PC-9 (cell line): ENCODE measurements at regions not wholly inside any gene's neighbourhood (a gene's known extent, or its start where the extent isn't known, plus 50 kb on each side); places are given as distances from the start of the nearest gene placed in this dataset.

ENCODE experiments used
- BruUV-seq: library from RNA; stranded (reverse); fragments of 400-500 nt; replicated peaks from 2 replicates; lab custom pipeline; 2021; lab: Mats Ljungman, UMichigan
- CTCF ChIA-PET: fragments of 300-600 bp; sonication (Branson Sonifier 250); formaldehyde crosslinking; loops from one replicate; lab custom pipeline; 2022; ENCODE audit warnings: antibody characterized with exemption; lab: Charles Lee
- POLR2A ChIA-PET: fragments of 300-600 bp; sonication (Branson Sonifier 250); formaldehyde crosslinking; loops from one replicate; lab custom pipeline; 2022; ENCODE audit warnings: antibody characterized with exemption; ENCODE audit not compliant: unreplicated experiment; lab: Charles Lee
- DNase-seq, 2 experiments: peaks; one replicate each; pipeline versions ENCODE4 v3.0.0 to v3.0.0-alpha.2; 2015 to 2022; ENCODE audit warnings: mixed read lengths in 1 of 2
- H2AFZ ChIP-seq: fragments of 200-600 bp; sonication (generic); 2 replicates; pipeline ENCODE4 v1.8.1; 2017; ENCODE audit warnings: antibody characterized with exemption
- H3F3A ChIP-seq: fragments of 200-600 bp; sonication (generic); 2 replicates; pipeline ENCODE4 v1.8.1; 2017; ENCODE audit warnings: antibody characterized with exemption, mild to moderate bottlenecking, low read depth; ENCODE audit not compliant: insufficient read depth
- H3K27ac ChIP-seq: fragments of 200-600 bp; sonication (generic); 2 replicates; pipeline ENCODE4 v1.6.1; 2016; ENCODE audit warnings: mixed run types
- H3K27me3 ChIP-seq: fragments of 200-600 bp; sonication (generic); 2 replicates; pipeline ENCODE4 v1.6.1; 2016; ENCODE audit warnings: low read depth, mixed run types; ENCODE audit not compliant: insufficient read depth
- H3K36me3 ChIP-seq: fragments of 200-600 bp; sonication (generic); 2 replicates; pipeline ENCODE4 v1.6.1; 2016; ENCODE audit warnings: low read depth, mixed run types
- H3K4me1 ChIP-seq: fragments of 200-600 bp; sonication (generic); replicated peaks from 2 replicates; pipeline ENCODE4 v1.6.1; 2016; ENCODE audit warnings: mixed run types; ENCODE audit not compliant: insufficient read depth
- H3K4me2 ChIP-seq: fragments of 200-600 bp; sonication (generic); 2 replicates; pipeline ENCODE4 v1.6.1; 2017; ENCODE audit warnings: mixed run types
- H3K4me3 ChIP-seq: fragments of 200-600 bp; sonication (generic); 2 replicates; pipeline ENCODE4 v1.6.1; 2016; ENCODE audit warnings: mixed run types
- H3K79me2 ChIP-seq: fragments of 200-600 bp; sonication (generic); 2 replicates; pipeline ENCODE4 v1.6.1; 2017; ENCODE audit warnings: low read depth, mixed run types
- H3K9me2 ChIP-seq: fragments of 200-600 bp; sonication (generic); 2 replicates; pipeline ENCODE4 v1.8.1; 2017; ENCODE audit warnings: mild to moderate bottlenecking; ENCODE audit not compliant: insufficient read depth
- H3K9me3 ChIP-seq: fragments of 200-600 bp; sonication (generic); 2 replicates; pipeline ENCODE4 v1.8.1; 2016; ENCODE audit warnings: low read depth; ENCODE audit not compliant: insufficient read depth
- H4K20me1 ChIP-seq: fragments of 200-600 bp; sonication (generic); 2 replicates; pipeline ENCODE4 v1.8.1; 2017; ENCODE audit not compliant: insufficient read depth
- EZH2 ChIP-seq: fragments of 200-600 bp; sonication (generic); IDR thresholded peaks from 2 replicates; pipeline ENCODE4 v1.8.0; 2017; ENCODE audit warnings: antibody characterized with exemption, low read depth
- intact Hi-C: fragments of 100-400 bp; cut with micrococcal nuclease; formaldehyde crosslinking; loops from one replicate; pipeline ENCODE4 v1.10.0; 2022; ENCODE audit not compliant: unreplicated experiment
- TF ChIP-seq, protein P1 (sequence below): fragments of 200-600 bp; sonication (generic); conservative IDR thresholded peaks from 2 replicates; pipeline ENCODE4 v1.6.1; 2017; ENCODE audit warnings: mixed run types, antibody characterized with exemption, mild to moderate bottlenecking, moderate library complexity

DNA sequence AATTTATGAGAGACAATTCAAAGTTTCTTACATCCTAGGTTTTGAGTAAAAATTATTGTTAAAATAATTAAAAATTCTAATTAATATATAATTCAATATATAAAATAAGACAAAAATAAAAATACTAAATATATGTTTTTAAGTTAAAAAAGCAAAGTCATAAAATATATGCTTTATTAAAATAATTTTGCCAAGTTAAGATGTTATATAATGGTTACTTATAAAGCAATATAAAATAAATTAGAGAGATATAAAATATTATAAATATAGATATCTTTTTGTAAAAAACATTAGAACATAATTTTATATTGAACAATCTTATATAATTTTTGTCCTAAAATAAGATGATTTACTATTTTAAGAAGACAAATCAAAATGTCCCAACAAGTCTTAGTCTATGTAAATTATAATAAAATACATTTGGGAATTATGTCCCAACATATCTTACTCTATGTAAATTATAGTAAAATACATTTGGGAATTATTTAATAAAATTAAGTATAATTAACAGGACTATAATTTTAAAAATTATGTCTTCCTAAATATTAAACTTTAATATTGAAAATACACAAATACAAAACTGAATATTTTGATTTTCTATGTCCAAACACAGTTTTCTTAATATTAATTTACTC is 67.7 kb upstream of the TOP3B start:
- Histone ChIP-seq H3K9me2 (no peaks in the 10 kb centered on the region), H3F3A (no peaks in the 10 kb centered on the region), H3K9me3 (no peaks in the 10 kb centered on the region), H3K4me2 (no peak overlapping the region), H3K36me3 (no peaks in the 10 kb centered on the region), H3K79me2 (no peaks in the 10 kb centered on the region), H4K20me1 (no peaks in the 10 kb centered on the region), H3K27ac (no peak overlapping the region), H3K4me1 (no peaks in the 10 kb centered on the region), H2AFZ (no peak overlapping the region), H3K27me3 (peaks cover 11% of the 10 kb centered on the region), H3K4me3 (no peak overlapping the region)
- TF ChIP-seq, protein P1, sequence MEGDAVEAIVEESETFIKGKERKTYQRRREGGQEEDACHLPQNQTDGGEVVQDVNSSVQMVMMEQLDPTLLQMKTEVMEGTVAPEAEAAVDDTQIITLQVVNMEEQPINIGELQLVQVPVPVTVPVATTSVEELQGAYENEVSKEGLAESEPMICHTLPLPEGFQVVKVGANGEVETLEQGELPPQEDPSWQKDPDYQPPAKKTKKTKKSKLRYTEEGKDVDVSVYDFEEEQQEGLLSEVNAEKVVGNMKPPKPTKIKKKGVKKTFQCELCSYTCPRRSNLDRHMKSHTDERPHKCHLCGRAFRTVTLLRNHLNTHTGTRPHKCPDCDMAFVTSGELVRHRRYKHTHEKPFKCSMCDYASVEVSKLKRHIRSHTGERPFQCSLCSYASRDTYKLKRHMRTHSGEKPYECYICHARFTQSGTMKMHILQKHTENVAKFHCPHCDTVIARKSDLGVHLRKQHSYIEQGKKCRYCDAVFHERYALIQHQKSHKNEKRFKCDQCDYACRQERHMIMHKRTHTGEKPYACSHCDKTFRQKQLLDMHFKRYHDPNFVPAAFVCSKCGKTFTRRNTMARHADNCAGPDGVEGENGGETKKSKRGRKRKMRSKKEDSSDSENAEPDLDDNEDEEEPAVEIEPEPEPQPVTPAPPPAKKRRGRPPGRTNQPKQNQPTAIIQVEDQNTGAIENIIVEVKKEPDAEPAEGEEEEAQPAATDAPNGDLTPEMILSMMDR = no peak
- no peak for TF ChIP-seq EZH2
- no TSS peak for BruUV-seq
- DNase-seq = no peak
- POLR2A ChIA-PET = no interaction called here
- intact Hi-C loops = no loop called here
- CTCF ChIA-PET = no interaction called here

DNA sequence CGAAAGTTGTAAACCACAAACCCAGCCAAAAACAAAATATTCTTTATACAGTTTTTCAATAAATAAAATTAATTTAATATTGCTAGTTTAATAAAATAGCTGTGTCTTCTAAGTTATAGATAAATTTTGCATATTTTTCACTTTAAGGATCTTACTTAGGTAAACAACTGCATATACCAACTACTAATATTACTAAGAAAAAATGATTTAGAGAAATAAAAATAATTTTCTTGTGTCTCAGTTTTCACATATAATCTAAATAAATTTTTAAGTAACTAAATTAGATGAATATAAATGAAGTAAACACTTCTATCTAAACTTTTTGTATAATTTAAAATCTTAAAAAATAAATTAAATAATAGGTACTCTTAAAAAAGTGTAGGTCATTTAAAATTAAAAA is 67.1 kb upstream of the TOP3B start:
- H3K79me2 ChIP-seq = no peaks in the 10 kb centered on the region
- H3K4me1 ChIP-seq = no peaks in the 10 kb centered on the region
- ChIA-PET POLR2A (no interaction called here), CTCF (no interaction called here)
- TF ChIP-seq, protein P1 = no peak
- no peak for TF ChIP-seq EZH2
- DNase-seq = no peak
- H3K4me3 ChIP-seq = no peak overlapping the region
- H3K4me2 ChIP-seq = no peak overlapping the region
- no TSS peak for BruUV-seq
- H3K27ac ChIP-seq = no peak overlapping the region
- intact Hi-C loops = no loop called here
- no peaks in the 10 kb centered on the region for H3F3A ChIP-seq
- H3K9me2 ChIP-seq = no peaks in the 10 kb centered on the region
- H3K27me3 ChIP-seq = peaks cover 11% of the 10 kb centered on the region
- H2AFZ ChIP-seq = no peak overlapping the region
- no peaks in the 10 kb centered on the region for H3K36me3 ChIP-seq
- no peaks in the 10 kb centered on the region for H4K20me1 ChIP-seq
- no peaks in the 10 kb centered on the region for H3K9me3 ChIP-seq

- H3K27me3 ChIP-seq = peaks cover 14% of the 10 kb centered on the region
- no TSS peak for BruUV-seq
- H4K20me1 ChIP-seq = no peaks in the 10 kb centered on the region
- ChIA-PET POLR2A (no interaction called here), CTCF (no interaction called here)
- no peak overlapping the region for H3K4me2 ChIP-seq
- no peak for DNase-seq
- TF ChIP-seq, protein P1 = no peak
- no peak for TF ChIP-seq EZH2
- H3K4me3 ChIP-seq = no peak overlapping the region
- H3K4me1 ChIP-seq = no peaks in the 10 kb centered on the region
- intact Hi-C loops = no loop called here
- no peaks in the 10 kb centered on the region for H3K79me2 ChIP-seq
- H2AFZ ChIP-seq = no peak overlapping the region
- H3K27ac ChIP-seq = no peak overlapping the region
- H3K9me2 ChIP-seq = no peaks in the 10 kb centered on the region
- no peaks in the 10 kb centered on the region for H3F3A ChIP-seq
- no peaks in the 10 kb centered on the region for H3K9me3 ChIP-seq
- H3K36me3 ChIP-seq = no peaks in the 10 kb centered on the region
Observed at GRCh38 chr22:22048981-22049531, 66.5 kb upstream of the TOP3B start.
